Prostate gland (tissue), 2 donors: ENCODE measurements at regions not wholly inside any gene's neighbourhood (a gene's known extent, or its start where the extent isn't known, plus 50 kb on each side); places are given as distances from the start of the nearest gene placed in this dataset.

Source experiments
- POLR2AphosphoS5 ChIP-seq: sonication (generic); formaldehyde crosslinking; IDR thresholded peaks from one replicate; pipeline ENCODE4 v1.6.1; 2017; ENCODE audit warnings: antibody characterized with exemption
- TF ChIP-seq, protein P1 (sequence below), 4 experiments: fragments of 200-600 bp in 2 of 4; fragments of 450-650 bp in 2 of 4; sonication (generic) in 2 of 4; IDR thresholded peaks; 1 replicate in 3 of 4; 2 replicates in 1 of 4; pipeline ENCODE4 v1.5.1; 2016 to 2019; ENCODE audit warnings: antibody characterized with exemption in 4 of 4, mild to moderate bottlenecking in 2 of 4, moderate library complexity in 2 of 4

DNA sequence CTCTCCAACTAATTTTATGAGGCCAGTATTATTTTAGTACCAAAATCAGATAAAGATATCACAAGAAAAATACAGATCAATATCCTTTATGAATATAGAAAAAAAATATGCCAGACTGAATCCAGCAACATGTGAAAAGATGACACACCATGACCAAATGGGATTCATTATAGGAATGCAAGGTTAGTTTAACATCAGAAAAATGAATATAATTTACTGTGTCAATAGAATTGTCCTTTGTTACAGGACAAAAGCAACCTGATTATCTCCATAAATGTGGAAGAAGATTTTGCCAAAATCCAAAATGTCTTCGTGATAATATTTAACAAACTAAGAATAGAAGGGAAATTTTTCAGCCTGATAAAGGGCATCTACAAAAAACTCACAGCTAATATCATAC lies 66.4 kb upstream of the DAB2 start:
- TF ChIP-seq, protein P1, sequence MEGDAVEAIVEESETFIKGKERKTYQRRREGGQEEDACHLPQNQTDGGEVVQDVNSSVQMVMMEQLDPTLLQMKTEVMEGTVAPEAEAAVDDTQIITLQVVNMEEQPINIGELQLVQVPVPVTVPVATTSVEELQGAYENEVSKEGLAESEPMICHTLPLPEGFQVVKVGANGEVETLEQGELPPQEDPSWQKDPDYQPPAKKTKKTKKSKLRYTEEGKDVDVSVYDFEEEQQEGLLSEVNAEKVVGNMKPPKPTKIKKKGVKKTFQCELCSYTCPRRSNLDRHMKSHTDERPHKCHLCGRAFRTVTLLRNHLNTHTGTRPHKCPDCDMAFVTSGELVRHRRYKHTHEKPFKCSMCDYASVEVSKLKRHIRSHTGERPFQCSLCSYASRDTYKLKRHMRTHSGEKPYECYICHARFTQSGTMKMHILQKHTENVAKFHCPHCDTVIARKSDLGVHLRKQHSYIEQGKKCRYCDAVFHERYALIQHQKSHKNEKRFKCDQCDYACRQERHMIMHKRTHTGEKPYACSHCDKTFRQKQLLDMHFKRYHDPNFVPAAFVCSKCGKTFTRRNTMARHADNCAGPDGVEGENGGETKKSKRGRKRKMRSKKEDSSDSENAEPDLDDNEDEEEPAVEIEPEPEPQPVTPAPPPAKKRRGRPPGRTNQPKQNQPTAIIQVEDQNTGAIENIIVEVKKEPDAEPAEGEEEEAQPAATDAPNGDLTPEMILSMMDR (IDR thresholded peaks at IDR 0.05) = no peak
- no peak for TF ChIP-seq POLR2AphosphoS5
